NCI-H1694 treated with DMSO at 0.1 percent for 48 hours (cell line): ENCODE measurements at regions not wholly inside any gene's neighbourhood (a gene's known extent, or its start where the extent isn't known, plus 50 kb on each side); places are given as distances from the start of the nearest gene placed in this dataset.

Experiments
- DNase-seq: peaks from one replicate; lab custom pipeline; 2025; lab: John Stamatoyannopoulos, UW

GRCh38 chr5:4941957-4942830 lies 197.9 kb upstream of the ADAMTS16 start:
- no peak for DNase-seq

DNA sequence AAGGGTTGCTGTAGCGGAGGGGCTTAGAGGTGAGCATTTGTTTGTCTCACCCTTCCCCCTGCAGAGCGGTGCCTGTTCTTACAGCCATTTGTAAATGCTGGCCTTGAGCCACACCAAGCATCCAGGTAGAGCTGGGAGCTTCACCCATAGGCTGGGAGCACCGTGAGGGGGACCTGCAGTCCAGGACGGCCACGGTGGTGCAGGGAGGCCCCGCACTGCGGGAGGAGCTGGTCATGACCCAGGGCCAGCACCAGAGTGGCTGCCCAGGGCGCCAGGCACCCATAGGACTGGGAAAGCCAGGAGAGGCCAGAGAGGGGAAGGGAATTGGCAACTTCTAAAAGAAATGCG lies 197.3 kb upstream of the ADAMTS16 start:
- DNase-seq, result no peak

DNA sequence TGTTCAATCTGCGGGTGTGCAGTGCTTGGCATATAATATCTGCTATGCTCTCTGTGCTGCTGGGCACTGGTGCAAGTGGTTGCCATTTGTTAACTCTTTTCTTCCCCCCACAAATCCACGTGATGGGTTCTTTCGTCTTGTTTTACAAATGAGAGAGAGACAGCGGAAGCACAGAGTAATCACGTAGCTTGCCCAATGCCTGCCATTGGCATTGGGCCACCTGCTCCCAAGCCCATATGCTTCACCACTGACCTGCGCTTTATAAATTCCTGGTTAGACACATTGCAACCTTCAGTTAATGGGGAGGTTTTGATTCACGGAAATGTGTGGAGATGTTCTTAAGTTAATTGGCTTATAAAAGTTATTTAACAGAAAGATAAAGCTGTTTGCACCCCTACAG lies 194.8 kb upstream of the ADAMTS16 start:
- no peak for DNase-seq

- DNase-seq, result no peak
These were observed 193.0 kb upstream of the ADAMTS16 start for GRCh38 chr5:4947106-4947505.

GRCh38 chr5:4947893-4948536 lies 192.1 kb upstream of the ADAMTS16 start:
- no peak for DNase-seq

GRCh38 chr5:4949108-4949507 lies 191.0 kb upstream of the ADAMTS16 start:
- no peak for DNase-seq

DNA sequence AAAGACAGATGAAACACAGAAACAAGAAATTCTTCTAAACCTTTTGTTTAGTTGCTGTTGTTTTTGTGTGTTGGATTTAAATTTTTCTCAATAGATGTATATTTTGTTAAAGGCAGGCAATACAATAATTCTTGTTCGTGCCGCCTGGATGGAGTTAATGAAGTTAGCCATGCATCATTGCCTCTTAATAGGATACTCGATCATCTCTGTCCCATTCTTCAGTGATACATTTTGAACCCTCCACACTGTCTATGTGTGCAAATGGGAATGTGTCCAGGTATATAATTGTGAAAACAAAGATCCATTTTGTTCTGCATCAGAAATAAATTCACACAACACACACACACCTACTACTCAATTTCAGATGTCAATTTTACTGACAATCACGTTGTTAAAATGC lies 186.6 kb upstream of the ADAMTS16 start:
- no peak for DNase-seq

GRCh38 chr5:4954048-4954447 lies 186.1 kb upstream of the ADAMTS16 start:
- no peak for DNase-seq

DNA sequence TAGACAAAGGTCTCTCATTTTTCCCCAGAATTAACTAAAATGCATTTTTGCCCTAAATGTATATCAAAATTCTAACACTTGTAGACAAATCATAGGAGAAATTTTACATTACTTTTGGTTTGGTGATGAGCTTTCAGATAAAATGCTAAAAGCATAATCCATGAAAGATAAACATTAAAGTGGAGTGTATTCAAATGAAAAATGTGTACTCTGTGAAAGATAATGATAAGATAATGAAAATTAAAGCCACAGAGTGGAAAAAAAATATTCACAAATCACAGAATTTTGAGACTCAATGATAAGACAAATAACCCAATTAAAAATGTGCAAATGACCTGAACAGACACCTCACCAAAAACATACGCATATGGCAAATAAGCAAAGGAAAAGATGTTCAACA lies 176.9 kb upstream of the ADAMTS16 start:
- no peak for DNase-seq

DNA sequence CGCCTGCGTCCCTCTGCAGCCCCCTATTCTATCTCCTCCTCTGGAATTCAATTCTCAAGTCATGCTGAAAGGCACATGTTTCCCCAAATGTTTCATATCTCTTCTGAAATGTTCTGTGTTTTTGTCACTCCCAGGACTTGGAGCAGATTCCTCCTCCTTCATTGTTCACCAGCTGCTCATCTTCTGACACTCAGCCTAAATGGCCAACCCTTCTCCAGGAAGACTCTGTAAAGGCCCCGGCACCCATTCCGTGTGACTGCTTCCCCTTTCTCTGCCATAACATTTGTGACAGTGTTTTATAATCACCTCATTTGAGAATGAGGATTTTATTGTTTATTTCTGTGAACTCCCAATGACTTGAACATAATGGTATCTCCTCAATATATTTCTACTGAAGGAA lies 170.8 kb upstream of the ADAMTS16 start:
- no peak for DNase-seq

- DNase-seq, result no peak
These were observed 170.0 kb upstream of the ADAMTS16 start for GRCh38 chr5:4970171-4970570.

GRCh38 chr5:4976902-4977301 lies 163.2 kb upstream of the ADAMTS16 start:
- DNase-seq, result no peak

DNA sequence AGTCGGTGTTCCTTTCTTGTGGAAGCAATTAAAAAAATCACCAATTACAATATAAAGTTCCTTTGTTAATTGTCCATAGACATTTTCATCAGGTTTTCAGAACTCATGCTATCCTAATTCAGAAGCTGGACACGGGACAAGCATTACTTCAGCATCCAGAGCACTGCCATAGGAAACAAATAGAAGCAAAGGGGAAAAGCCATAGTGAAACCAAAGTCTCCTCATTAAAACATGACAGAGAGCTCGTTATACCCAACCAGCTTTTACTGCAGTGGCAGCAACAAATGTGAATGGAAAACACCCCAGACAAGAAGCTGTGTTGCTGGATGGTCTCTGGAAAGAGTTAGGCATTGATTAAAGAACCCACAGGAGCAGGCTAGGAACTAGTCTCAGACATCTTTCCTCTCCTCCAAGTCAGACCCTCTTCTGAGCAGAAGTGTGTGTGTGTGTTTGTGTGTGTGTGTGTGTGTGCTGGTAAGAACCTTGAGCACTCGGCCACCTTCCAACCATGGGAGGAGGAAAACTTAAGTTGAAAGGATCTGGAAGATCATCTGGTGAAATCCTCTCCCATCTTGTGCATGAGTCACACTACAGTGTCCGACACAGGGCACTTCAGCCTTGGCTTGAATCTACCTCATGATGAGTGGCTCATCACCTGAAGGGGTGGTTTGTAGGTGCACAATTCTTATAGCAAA lies 162.6 kb upstream of the ADAMTS16 start:
- no peak for DNase-seq

DNA sequence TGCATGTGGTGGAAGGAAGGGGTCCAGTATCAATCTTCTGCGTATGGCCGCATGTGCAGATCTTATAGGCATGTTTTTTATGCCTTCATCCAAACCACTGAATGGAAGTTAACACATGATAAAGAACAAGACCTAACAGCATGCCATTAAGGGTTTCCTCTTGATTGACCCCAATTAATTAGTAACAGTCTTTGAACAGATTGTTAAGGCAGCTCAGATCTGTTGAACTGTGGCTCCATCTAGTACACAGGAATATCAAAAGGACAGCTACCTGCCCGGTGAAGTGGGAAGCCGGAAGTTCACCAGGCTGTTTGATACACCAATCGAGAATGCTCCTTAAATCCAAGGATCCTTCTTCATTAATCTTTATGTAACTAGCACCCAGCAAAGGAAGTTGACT lies 159.9 kb upstream of the ADAMTS16 start:
- DNase-seq, result no peak

- DNase-seq, result no peak
These were observed 158.5 kb upstream of the ADAMTS16 start for GRCh38 chr5:4981608-4982007.

DNA sequence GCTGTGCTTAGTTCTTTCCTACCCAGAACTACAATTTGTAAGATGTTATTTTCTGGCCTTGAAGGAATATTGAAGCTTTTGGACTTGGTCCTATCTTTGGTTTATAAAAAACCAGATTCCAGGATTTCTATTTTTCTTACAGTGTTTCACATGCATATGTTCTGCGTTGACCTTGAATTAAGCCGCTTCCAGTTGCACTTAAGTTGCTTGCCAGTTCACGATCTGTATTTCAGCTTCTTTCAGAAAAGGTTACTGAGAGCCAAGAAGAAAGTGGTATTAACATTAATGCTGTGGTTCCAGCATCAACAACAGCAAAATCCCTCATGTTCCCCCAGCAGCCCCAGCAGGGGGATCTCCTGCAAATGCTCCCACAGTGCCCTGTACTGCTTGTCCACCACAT lies 156.4 kb upstream of the ADAMTS16 start:
- no peak for DNase-seq

- no peak for DNase-seq
These were observed 155.7 kb upstream of the ADAMTS16 start for GRCh38 chr5:4984461-4984860.

DNA sequence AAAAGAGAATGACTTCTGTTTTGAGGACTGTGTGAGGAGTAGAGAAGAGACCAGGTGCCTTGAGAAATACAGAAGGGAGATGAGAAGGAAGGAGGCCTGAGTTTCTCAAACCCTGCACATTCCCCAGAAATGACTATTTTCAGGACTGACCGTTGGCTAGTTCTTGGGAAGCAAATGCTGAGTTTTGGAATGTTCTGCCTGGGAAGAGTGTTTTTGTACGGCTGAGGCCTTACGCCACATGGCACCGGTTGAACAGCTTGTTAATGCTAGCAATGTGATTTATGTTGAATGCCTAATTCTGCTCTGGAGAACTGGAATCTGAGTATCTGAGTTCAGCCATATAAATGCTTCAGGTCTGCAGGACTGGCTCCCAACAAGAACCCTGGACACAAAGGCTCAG lies 152.7 kb upstream of the ADAMTS16 start:
- no peak for DNase-seq

GRCh38 chr5:4989118-4989517 lies 151.0 kb upstream of the ADAMTS16 start:
- no peak for DNase-seq

GRCh38 chr5:4990017-4990416 lies 150.1 kb upstream of the ADAMTS16 start:
- DNase-seq, result no peak

- no peak for DNase-seq
These were observed 149.7 kb upstream of the ADAMTS16 start for GRCh38 chr5:4990462-4990861.

GRCh38 chr5:4991925-4992324 lies 148.2 kb upstream of the ADAMTS16 start:
- DNase-seq, result no peak

GRCh38 chr5:4995014-4995413 lies 145.1 kb upstream of the ADAMTS16 start:
- no peak for DNase-seq
